ENCODE measurements at regions not wholly inside any gene's neighbourhood (a gene's known extent, or its start where the extent isn't known, plus 50 kb on each side); places are given as distances from the start of the nearest gene placed in this dataset.
"Not testable (repeated sequence)": the region's sequence is repeated elsewhere in the genome, so short reads cannot be mapped to it uniquely, and the experiment has no call there.

DNA sequence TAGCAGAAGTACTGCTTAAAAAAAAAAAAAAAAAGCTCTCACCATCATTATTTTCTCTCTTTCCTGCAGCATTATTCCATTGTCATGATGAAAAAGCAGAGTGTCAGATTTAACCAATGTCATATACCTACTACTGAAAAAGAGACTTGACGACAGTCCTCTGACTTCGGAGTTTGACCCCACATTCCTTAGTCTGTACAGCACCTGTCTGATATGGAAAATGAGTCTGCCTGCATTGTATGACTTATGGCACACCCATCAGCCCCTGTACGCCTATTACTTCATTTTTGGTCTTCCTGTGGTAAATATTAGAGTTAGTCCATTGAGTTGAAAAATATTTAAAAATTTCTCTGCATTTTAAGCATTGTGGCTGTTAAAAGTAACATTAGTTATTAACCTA lies 54.5 kb upstream of the NOX4 start:
- no peak for DNase-seq (ENCODE audit: low read depth in 2 of 2)

- not testable (repeated sequence) for DNase-seq (ENCODE audit: low read depth in 2 of 2)
Measured at GRCh38 chr11:89555781-89556180, 64.6 kb upstream of the NOX4 start.

GRCh38 chr11:89556731-89557707 lies 65.8 kb upstream of the NOX4 start:
- DNase-seq (ENCODE audit: low read depth in 2 of 2), result not testable (repeated sequence)

GRCh38 chr11:89560598-89560997 lies 69.4 kb upstream of the NOX4 start:
- DNase-seq (ENCODE audit: low read depth in 2 of 2), result not testable (repeated sequence)

- not testable (repeated sequence) for DNase-seq (ENCODE audit: low read depth in 2 of 2)
Measured at GRCh38 chr11:89562731-89563130, 71.6 kb upstream of the NOX4 start.

GRCh38 chr11:89566972-89567371 lies 75.8 kb upstream of the NOX4 start:
- DNase-seq (ENCODE audit: low read depth in 2 of 2), result no peak

GRCh38 chr11:89569387-89569786 lies 78.2 kb upstream of the NOX4 start:
- not testable (repeated sequence) for DNase-seq (ENCODE audit: low read depth in 2 of 2)

DNA sequence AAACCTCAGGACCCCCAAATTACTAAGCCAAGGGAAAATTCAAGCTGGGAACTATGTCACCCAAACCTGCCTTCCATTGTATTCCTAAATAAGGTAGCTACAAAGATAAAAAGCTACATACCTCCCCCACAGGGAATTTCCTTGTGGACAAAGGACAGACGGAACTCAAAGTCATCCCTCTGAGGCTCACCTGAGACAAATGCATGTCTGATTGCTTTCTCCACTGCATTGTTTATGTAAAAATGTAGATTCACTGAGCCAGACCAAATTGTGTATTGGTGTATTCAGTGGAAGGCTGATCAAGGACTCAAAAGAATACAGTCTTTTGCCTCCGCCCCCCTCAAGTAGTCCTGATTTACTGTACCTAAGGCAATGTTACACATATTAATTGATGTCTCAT lies 80.5 kb upstream of the NOX4 start:
- not testable (repeated sequence) for DNase-seq (ENCODE audit: low read depth in 2 of 2)

- not testable (repeated sequence) for DNase-seq (ENCODE audit: low read depth in 2 of 2)
Measured at GRCh38 chr11:89575846-89576245, 84.7 kb upstream of the NOX4 start.

DNA sequence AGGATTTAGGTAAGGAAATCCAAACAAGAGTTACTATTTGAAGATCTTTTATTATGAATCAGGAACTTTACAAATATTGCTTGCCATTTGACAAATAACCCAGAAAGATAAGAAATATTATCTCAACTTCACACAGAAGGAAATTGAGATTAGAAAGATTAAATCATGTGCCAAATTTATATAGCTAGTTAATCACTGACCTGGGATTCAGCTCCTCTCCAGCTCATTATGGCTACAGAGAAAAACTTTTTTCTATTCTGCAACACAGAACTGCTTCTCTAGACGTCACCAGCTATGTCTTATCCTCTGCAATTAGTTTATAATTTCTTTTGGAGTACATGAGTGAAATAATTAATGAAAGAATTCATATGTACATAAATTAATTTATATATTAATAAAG lies 86.3 kb upstream of the NOX4 start:
- not testable (repeated sequence) for DNase-seq (ENCODE audit: low read depth in 2 of 2)

DNA sequence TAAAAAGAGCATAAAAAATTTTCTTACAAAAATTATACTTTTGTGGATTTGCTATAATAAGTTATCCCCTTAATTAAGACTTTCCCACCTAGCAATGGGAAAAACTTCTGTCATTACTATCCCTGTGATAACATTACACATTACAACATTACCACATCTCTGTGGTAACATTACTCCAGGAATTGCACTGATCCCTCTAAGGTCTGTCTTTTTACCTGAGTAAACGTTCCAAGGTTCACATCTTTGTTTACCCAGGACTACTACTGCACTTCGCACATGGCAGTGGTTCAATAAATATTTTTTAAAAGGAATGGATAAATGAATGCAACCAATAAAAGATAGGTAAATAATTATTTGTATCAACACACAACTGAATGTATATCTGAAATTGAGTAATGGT lies 92.4 kb upstream of the NOX4 start:
- no peak for DNase-seq (ENCODE audit: low read depth in 2 of 2)

- DNase-seq (ENCODE audit: low read depth in 2 of 2), result not testable (repeated sequence)
Measured at GRCh38 chr11:89585046-89585445, 93.9 kb upstream of the NOX4 start.

DNA sequence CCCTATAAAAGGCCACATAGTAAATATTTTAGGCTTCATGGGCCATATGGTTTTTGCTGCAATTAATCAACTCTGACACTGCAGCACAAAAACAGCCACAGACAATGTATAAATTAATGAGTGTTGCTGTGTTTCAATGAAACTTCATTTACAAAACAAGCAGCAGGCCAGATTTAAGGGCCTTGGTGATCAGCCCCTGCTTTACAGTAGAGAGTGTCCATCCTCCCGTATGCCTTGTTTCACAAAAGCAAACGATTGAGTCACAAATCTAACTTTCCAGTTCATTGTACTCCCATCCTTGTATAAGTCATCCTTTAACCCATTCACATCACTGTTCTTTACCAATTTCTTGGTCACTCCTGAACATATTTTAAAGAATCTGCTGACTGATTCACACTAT lies 94.3 kb upstream of the NOX4 start:
- DNase-seq (ENCODE audit: low read depth in 2 of 2), result not testable (repeated sequence)

GRCh38 chr11:89589413-89589812 lies 98.2 kb upstream of the NOX4 start:
- DNase-seq (ENCODE audit: low read depth in 2 of 2), result not testable (repeated sequence)

DNA sequence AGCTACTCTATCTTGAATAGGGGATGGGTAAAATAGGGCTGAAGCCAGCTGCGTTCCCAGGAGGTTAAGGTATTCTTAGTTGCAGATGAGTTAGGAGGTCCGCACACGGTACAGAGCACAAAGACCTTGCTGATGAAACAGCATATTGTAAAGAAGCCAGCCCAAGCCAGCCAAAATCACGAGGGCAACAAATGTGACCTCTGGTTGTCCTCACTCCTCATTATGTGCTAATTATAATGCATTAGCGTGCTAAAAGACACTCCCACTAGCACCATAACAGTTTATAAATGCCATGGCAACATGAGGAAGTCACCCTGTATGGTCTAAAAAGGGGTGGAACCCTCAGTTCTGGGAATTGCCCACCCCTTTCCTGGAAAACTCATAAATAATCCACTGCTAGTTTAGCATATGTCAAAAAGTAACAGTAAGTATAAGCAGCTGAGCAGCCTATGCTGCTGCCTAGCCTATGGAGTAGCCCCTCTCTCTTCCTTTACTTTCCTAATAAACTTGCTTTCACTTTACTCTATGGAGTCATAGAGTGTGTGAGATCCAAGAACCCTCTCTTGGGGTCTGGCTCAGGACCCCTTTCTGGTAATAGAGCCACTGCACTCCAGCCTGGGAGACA lies 98.9 kb upstream of the NOX4 start:
- not testable (repeated sequence) for DNase-seq (ENCODE audit: low read depth in 2 of 2)

- DNase-seq (ENCODE audit: low read depth in 2 of 2), result peak in 1 of 2 donors; percentile 12
Measured at GRCh38 chr11:89601263-89601662, 108.8 kb upstream of the TRIM77 start.

GRCh38 chr11:89604281-89604680 lies 105.8 kb upstream of the TRIM77 start:
- no peak for DNase-seq (ENCODE audit: low read depth in 2 of 2)

- DNase-seq (ENCODE audit: low read depth in 2 of 2), result peak; percentile 95 to 96
Measured at GRCh38 chr11:89606845-89607244, 103.3 kb upstream of the TRIM77 start.

GRCh38 chr11:89607497-89607896 lies 102.6 kb upstream of the TRIM77 start:
- DNase-seq (ENCODE audit: low read depth in 2 of 2), result peak in 1 of 2 donors; percentile 35

- peak in 1 of 2 donors; percentile 48 for DNase-seq (ENCODE audit: low read depth in 2 of 2)
Measured at GRCh38 chr11:89608234-89608966, 101.7 kb upstream of the TRIM77 start.

- DNase-seq (ENCODE audit: low read depth in 2 of 2), result peak; percentile 8 to 14
Measured at GRCh38 chr11:89612096-89612495, 98.0 kb upstream of the TRIM77 start.

DNA sequence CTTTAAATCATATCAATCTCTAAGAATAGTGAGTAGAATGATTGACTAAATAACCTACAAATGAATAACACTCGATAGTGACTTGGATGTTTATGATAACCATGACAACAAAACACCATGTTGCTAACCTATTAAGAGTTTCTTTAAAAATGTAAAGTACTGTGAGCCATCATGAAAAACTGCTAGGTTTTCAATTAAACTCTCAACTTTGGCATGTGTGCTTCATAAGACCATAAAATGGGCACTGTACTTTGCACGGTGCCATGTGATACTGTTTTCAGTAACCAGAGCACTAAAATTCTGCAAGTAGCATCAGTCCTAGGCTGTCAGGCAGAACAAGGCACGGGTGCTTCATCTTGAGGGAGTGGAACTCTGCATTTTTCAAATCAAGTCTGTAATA lies 96.2 kb upstream of the TRIM77 start:
- DNase-seq (ENCODE audit: low read depth in 2 of 2), result no peak
